Activated T-helper 1 cell treated with Interleukin-2 at 50 U/mL for 16 hours (primary cell): ENCODE measurements at regions not wholly inside any gene's neighbourhood (a gene's known extent, or its start where the extent isn't known, plus 50 kb on each side); places are given as distances from the start of the nearest gene placed in this dataset.

Experiments used
- DNase-seq: peaks from one replicate; pipeline ENCODE4 v3.0.0-alpha.2; 2020; ENCODE audit warnings: low read depth

GRCh38 chr2:203789618-203790017 lies 78.0 kb upstream of the CTLA4 start:
- no peak for DNase-seq

GRCh38 chr2:203790134-203790852 lies 77.3 kb upstream of the CTLA4 start:
- no peak for DNase-seq

GRCh38 chr2:203796248-203797010 lies 71.1 kb upstream of the CTLA4 start:
- no peak for DNase-seq

GRCh38 chr2:203797276-203797675 lies 70.3 kb upstream of the CTLA4 start:
- no peak for DNase-seq

GRCh38 chr2:203797712-203798111 lies 69.9 kb upstream of the CTLA4 start:
- no peak for DNase-seq

GRCh38 chr2:203798296-203799087 lies 69.1 kb upstream of the CTLA4 start:
- no peak for DNase-seq

- DNase-seq: no peak
Observed at GRCh38 chr2:203799908-203800307, 67.7 kb upstream of the CTLA4 start.

GRCh38 chr2:203800783-203801182 lies 66.8 kb upstream of the CTLA4 start:
- DNase-seq: no peak

GRCh38 chr2:203802342-203803052 lies 65.1 kb upstream of the CTLA4 start:
- no peak for DNase-seq

- DNase-seq: no peak
Observed at GRCh38 chr2:203803053-203803429, 64.5 kb upstream of the CTLA4 start.

- DNase-seq: no peak
Observed at GRCh38 chr2:203804070-203804469, 63.5 kb upstream of the CTLA4 start.

GRCh38 chr2:203804764-203805485 lies 62.6 kb upstream of the CTLA4 start:
- DNase-seq: no peak

GRCh38 chr2:203805486-203805838 lies 62.1 kb upstream of the CTLA4 start:
- DNase-seq: no peak

- DNase-seq: no peak
Observed at GRCh38 chr2:203806761-203807160, 60.8 kb upstream of the CTLA4 start.

- no peak for DNase-seq
Observed at GRCh38 chr2:203808046-203808750, 59.4 kb upstream of the CTLA4 start.

- no peak for DNase-seq
Observed at GRCh38 chr2:203809084-203809521, 58.5 kb upstream of the CTLA4 start.

- DNase-seq: no peak
Observed at GRCh38 chr2:203809991-203810510, 57.5 kb upstream of the CTLA4 start.

- DNase-seq: peak; percentile 49
Observed at GRCh38 chr2:203811491-203812221, 55.9 kb upstream of the CTLA4 start.

- DNase-seq: no peak
Observed at GRCh38 chr2:203812294-203813221, 55.0 kb upstream of the CTLA4 start.
